ENCODE measurements at regions not wholly inside any gene's neighbourhood (a gene's known extent, or its start where the extent isn't known, plus 50 kb on each side); places are given as distances from the start of the nearest gene placed in this dataset.

DNA sequence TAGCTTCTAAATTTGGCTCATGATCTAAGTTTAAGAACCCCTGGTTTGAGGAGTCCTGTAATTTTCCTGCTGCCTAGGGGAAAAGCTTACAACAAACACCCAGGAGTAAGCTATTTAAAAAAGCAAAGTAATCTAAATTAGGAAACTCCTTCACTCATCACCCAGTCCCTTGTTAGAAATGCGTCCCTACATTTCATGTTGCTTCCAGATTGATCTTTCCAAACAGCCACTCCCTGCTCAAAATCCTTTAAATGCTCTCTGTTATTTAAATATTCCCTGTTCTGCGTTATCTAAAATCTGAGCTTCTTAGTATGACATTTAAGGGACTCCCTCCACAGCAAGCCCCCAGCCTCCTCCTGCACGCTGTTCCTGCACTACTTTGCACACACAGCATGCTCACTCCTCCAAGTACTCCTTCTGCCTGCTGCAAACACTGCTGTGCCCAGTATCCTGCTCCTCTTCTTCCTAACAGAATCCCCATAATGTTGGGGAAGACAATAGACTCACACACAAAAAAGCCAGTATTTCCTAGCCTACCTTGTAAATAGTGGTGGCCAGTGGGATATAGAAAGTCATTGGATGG lies 123.3 kb upstream of the RASEF start:
- no peak overlapping the region for H3K4me2 ChIP-seq (ENCODE audit: extremely low read depth, insufficient read depth, low read length)
- no peaks in the 10 kb centered on the region for H3K79me2 ChIP-seq (ENCODE audit: control insufficient read depth, insufficient read depth, low read length)
- H3K27ac ChIP-seq (ENCODE audit: insufficient read depth, low read length), result no peak overlapping the region
- no peaks in the 10 kb centered on the region for H3K27me3 ChIP-seq (ENCODE audit: control insufficient read depth, insufficient read depth, low read length)
- no peak for DNase-seq (ENCODE audit: low read depth in 2 of 2)
- H3K36me3 ChIP-seq (ENCODE audit: control insufficient read depth, insufficient read depth, low read length), result no peaks in the 10 kb centered on the region
- no peaks in the 10 kb centered on the region for H3K9me3 ChIP-seq (ENCODE audit: control insufficient read depth, insufficient read depth, low read depth, low read length)
- no peaks in the 10 kb centered on the region for H3K4me1 ChIP-seq (ENCODE audit: control insufficient read depth, extremely low read depth, insufficient read depth, low read length)
- no peak overlapping the region for H3K4me3 ChIP-seq (replicated peaks in 1 of 4; ENCODE audit: control extremely low read depth in 1 of 4, insufficient read depth in 1 of 4, low read depth in 3 of 4, low read length in 4 of 4)
- H3K9ac ChIP-seq (ENCODE audit: insufficient read depth, low read length), result no peak overlapping the region
- no peak overlapping the region for H2AFZ ChIP-seq (ENCODE audit: low read length)
- H4K20me1 ChIP-seq (ENCODE audit: control insufficient read depth, extremely low read depth, insufficient read depth, low read length), result no peaks in the 10 kb centered on the region
- TF ChIP-seq, protein P1, sequence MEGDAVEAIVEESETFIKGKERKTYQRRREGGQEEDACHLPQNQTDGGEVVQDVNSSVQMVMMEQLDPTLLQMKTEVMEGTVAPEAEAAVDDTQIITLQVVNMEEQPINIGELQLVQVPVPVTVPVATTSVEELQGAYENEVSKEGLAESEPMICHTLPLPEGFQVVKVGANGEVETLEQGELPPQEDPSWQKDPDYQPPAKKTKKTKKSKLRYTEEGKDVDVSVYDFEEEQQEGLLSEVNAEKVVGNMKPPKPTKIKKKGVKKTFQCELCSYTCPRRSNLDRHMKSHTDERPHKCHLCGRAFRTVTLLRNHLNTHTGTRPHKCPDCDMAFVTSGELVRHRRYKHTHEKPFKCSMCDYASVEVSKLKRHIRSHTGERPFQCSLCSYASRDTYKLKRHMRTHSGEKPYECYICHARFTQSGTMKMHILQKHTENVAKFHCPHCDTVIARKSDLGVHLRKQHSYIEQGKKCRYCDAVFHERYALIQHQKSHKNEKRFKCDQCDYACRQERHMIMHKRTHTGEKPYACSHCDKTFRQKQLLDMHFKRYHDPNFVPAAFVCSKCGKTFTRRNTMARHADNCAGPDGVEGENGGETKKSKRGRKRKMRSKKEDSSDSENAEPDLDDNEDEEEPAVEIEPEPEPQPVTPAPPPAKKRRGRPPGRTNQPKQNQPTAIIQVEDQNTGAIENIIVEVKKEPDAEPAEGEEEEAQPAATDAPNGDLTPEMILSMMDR (conservative IDR thresholded peaks at IDR 0.05 in 1 of 2, IDR thresholded peaks at IDR 0.05 in 1 of 2; ENCODE audit: low read depth in 1 of 2, low read length in 2 of 2), result no peak
- no peak for TF ChIP-seq EZH2 (IDR thresholded peaks at IDR 0.05; ENCODE audit: low read length, missing control alignments)

DNA sequence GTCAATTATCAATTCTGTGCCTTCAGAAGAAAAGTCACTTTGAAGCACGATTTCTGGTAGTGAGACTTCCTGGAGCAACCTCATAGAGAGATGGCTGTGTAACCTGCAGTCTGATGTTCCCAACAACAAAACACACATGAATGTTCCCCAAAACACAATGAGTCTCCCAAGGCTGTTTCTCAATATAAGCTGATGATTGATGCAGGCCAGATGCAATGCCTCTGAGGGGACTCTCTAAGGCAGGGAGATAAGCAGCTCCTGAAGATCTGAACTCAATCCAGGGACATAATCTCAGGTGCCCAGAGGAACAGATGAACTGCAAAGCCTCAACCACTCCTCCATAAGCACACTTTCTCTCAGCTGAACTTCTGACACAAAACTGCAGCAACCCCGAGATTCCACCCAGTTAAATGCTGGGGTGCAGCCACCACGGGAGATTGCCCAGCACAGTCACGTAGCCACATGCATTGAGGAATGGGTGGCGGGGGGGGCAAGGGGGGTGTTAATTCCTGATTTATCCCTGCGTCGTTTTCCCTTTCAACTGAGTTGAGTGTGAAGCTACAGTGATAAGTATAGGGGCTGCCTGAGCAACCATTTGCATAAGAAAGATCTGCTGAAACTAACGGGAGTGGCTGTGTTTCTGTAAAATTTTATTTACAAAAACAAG lies 122.7 kb upstream of the RASEF start:
- H3K36me3 ChIP-seq (ENCODE audit: control insufficient read depth, insufficient read depth, low read length), result no peaks in the 10 kb centered on the region
- H3K27ac ChIP-seq (ENCODE audit: insufficient read depth, low read length), result no peak overlapping the region
- DNase-seq (ENCODE audit: low read depth in 2 of 2), result no peak
- H2AFZ ChIP-seq (ENCODE audit: low read length), result no peak overlapping the region
- no peaks in the 10 kb centered on the region for H3K9me3 ChIP-seq (ENCODE audit: control insufficient read depth, insufficient read depth, low read depth, low read length)
- H3K9ac ChIP-seq (ENCODE audit: insufficient read depth, low read length), result no peak overlapping the region
- no peak overlapping the region for H3K4me2 ChIP-seq (ENCODE audit: extremely low read depth, insufficient read depth, low read length)
- no peaks in the 10 kb centered on the region for H3K4me1 ChIP-seq (ENCODE audit: control insufficient read depth, extremely low read depth, insufficient read depth, low read length)
- TF ChIP-seq, protein P1 (conservative IDR thresholded peaks at IDR 0.05 in 1 of 2, IDR thresholded peaks at IDR 0.05 in 1 of 2; ENCODE audit: low read depth in 1 of 2, low read length in 2 of 2), result no peak
- TF ChIP-seq EZH2 (IDR thresholded peaks at IDR 0.05; ENCODE audit: low read length, missing control alignments), result no peak
- H4K20me1 ChIP-seq (ENCODE audit: control insufficient read depth, extremely low read depth, insufficient read depth, low read length), result no peaks in the 10 kb centered on the region
- H3K4me3 ChIP-seq (replicated peaks in 1 of 4; ENCODE audit: control extremely low read depth in 1 of 4, insufficient read depth in 1 of 4, low read depth in 3 of 4, low read length in 4 of 4), result no peak overlapping the region
- H3K27me3 ChIP-seq (ENCODE audit: control insufficient read depth, insufficient read depth, low read length), result no peaks in the 10 kb centered on the region
- H3K79me2 ChIP-seq (ENCODE audit: control insufficient read depth, insufficient read depth, low read length), result no peaks in the 10 kb centered on the region

DNA sequence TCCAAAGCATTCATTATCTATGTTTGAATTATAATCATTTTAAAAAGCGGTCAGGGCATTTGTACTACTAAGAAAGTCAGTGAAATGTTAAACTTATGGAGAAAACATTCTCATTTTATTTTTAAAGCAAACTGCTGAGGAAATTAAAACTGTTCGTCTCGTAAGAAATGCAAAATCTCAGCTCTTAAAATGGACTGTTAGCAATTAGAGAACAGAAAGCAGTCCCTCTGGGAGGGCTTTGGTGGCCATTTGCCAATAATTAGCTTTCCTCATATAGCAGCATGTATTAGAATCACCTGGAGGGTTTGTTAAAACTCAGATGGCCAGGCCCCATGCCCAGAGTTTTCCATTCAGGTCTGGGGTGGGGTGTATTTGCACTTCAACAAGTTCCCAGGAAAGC lies 120.7 kb upstream of the RASEF start:
- Histone ChIP-seq H3K36me3 (ENCODE audit: control insufficient read depth, insufficient read depth, low read length) (no peaks in the 10 kb centered on the region), H3K4me3 (replicated peaks in 1 of 4; ENCODE audit: control extremely low read depth in 1 of 4, insufficient read depth in 1 of 4, low read depth in 3 of 4, low read length in 4 of 4) (no peak overlapping the region), H3K27ac (ENCODE audit: insufficient read depth, low read length) (no peak overlapping the region), H3K27me3 (ENCODE audit: control insufficient read depth, insufficient read depth, low read length) (no peaks in the 10 kb centered on the region), H3K9me3 (ENCODE audit: control insufficient read depth, insufficient read depth, low read depth, low read length) (no peaks in the 10 kb centered on the region), H3K4me1 (ENCODE audit: control insufficient read depth, extremely low read depth, insufficient read depth, low read length) (no peaks in the 10 kb centered on the region), H3K79me2 (ENCODE audit: control insufficient read depth, insufficient read depth, low read length) (no peaks in the 10 kb centered on the region), H3K4me2 (ENCODE audit: extremely low read depth, insufficient read depth, low read length) (no peak overlapping the region), H2AFZ (ENCODE audit: low read length) (no peak overlapping the region), H3K9ac (ENCODE audit: insufficient read depth, low read length) (no peak overlapping the region), H4K20me1 (ENCODE audit: control insufficient read depth, extremely low read depth, insufficient read depth, low read length) (no peaks in the 10 kb centered on the region)
- no peak for DNase-seq (ENCODE audit: low read depth in 2 of 2)
- no peak for TF ChIP-seq EZH2 (IDR thresholded peaks at IDR 0.05; ENCODE audit: low read length, missing control alignments)
- TF ChIP-seq, protein P1 (conservative IDR thresholded peaks at IDR 0.05 in 1 of 2, IDR thresholded peaks at IDR 0.05 in 1 of 2; ENCODE audit: low read depth in 1 of 2, low read length in 2 of 2), result no peak

Data from fibroblast of lung (primary cell).